Naive thymus-derived CD4-positive, alpha-beta T cell (primary cell): ENCODE measurements at regions not wholly inside any gene's neighbourhood (a gene's known extent, or its start where the extent isn't known, plus 50 kb on each side); places are given as distances from the start of the nearest gene placed in this dataset.

Experiments used
- ATAC-seq: fragments of 150-1000 bp; cut with Tn5 transposase; 2 replicates; pipeline ENCODE4 v1.10.0; 2021; ENCODE audit warnings: mild to moderate bottlenecking, moderate library complexity
- CTCF ChIA-PET: fragments of 350-600 bp; sonication (Branson Sonifier 250); formaldehyde crosslinking; loops from one replicate; lab custom pipeline; 2021; ENCODE audit warnings: antibody characterized with exemption; lab: Charles Lee
- POLR2A ChIA-PET: fragments of 350-600 bp; sonication (Branson Sonifier 250); formaldehyde crosslinking; loops from one replicate; lab custom pipeline; 2021; ENCODE audit warnings: antibody characterized with exemption, inconsistent platforms; lab: Charles Lee
- DNase-seq, 9 donors: peaks; one replicate each; pipeline versions ENCODE4 v3.0.0 to v3.0.0-alpha.2; 2020 to 2022; ENCODE audit warnings: mixed read lengths in 1 of 9
- H3K27ac ChIP-seq: one replicate; pipeline ENCODE4 v1.7.0; 2013; ENCODE audit warnings: mild to moderate bottlenecking, low read depth, low read length, moderate library complexity
- H3K27me3 ChIP-seq, 2 donors: one replicate each; pipeline ENCODE4 v1.7.0; 2013; ENCODE audit warnings: low read length in 2 of 2, mild to moderate bottlenecking in 2 of 2, moderate library complexity in 2 of 2; ENCODE audit not compliant: control insufficient read depth in 2 of 2, insufficient read depth in 2 of 2
- H3K36me3 ChIP-seq, 3 experiments: 1 replicate in 2 of 3; 2 replicates in 1 of 3; pipeline ENCODE4 v1.7.0; 2013; ENCODE audit warnings: low read length in 3 of 3, mild to moderate bottlenecking in 3 of 3, moderate library complexity in 1 of 3; ENCODE audit not compliant: insufficient read depth in 3 of 3, control insufficient read depth in 2 of 3
- H3K4me1 ChIP-seq, 2 donors: one replicate each; pipeline ENCODE4 v1.7.0; 2013; ENCODE audit warnings: low read length in 2 of 2, mild to moderate bottlenecking in 2 of 2, moderate library complexity in 1 of 2; ENCODE audit not compliant: control insufficient read depth in 2 of 2, insufficient read depth in 2 of 2
- H3K4me3 ChIP-seq: 2 replicates; pipeline ENCODE4 v1.7.0; 2013; ENCODE audit warnings: mild to moderate bottlenecking, low read length
- H3K9me3 ChIP-seq, 3 experiments: 1 replicate in 2 of 3; 2 replicates in 1 of 3; pipeline ENCODE4 v1.7.0; 2013; ENCODE audit warnings: low read length in 3 of 3; ENCODE audit not compliant: control insufficient read depth in 2 of 3
- H3K27ac Mint-ChIP-seq, 9 donors: one replicate each; pipeline ENCODE4 v1.8.0; 2020 to 2022; ENCODE audit warnings: mixed read lengths in 9 of 9, mild to moderate bottlenecking in 8 of 9, moderate library complexity in 5 of 9, inconsistent platforms in 2 of 9
- H3K27me3 Mint-ChIP-seq, 5 donors: one replicate each; pipeline ENCODE4 v1.8.0; 2021 to 2022; ENCODE audit warnings: mixed read lengths in 5 of 5, mild to moderate bottlenecking in 1 of 5
- H3K36me3 Mint-ChIP-seq, 5 donors: one replicate each; pipeline ENCODE4 v1.8.0; 2020 to 2022; ENCODE audit warnings: mixed read lengths in 5 of 5, mild to moderate bottlenecking in 3 of 5, inconsistent platforms in 1 of 5
- H3K4me1 Mint-ChIP-seq, 7 donors: one replicate each; pipeline ENCODE4 v1.8.0; 2020 to 2022; ENCODE audit warnings: mixed read lengths in 7 of 7, mild to moderate bottlenecking in 3 of 7, inconsistent platforms in 1 of 7
- H3K4me3 Mint-ChIP-seq, 10 donors: one replicate each; pipeline ENCODE4 v1.8.0; 2020 to 2022; ENCODE audit warnings: mild to moderate bottlenecking in 10 of 10, mixed read lengths in 10 of 10, moderate library complexity in 6 of 10, inconsistent platforms in 2 of 10
- H3K9me3 Mint-ChIP-seq, 11 donors: one replicate each; pipeline ENCODE4 v1.8.0; 2020 to 2022; ENCODE audit warnings: mixed read lengths in 11 of 11, mild to moderate bottlenecking in 4 of 11, inconsistent platforms in 1 of 11, moderate library complexity in 1 of 11
- intact Hi-C, 2 donors: fragments of 100-400 bp; cut with micrococcal nuclease; formaldehyde crosslinking; loops; one replicate each; pipeline ENCODE4 v1.15.1; 2023

DNA sequence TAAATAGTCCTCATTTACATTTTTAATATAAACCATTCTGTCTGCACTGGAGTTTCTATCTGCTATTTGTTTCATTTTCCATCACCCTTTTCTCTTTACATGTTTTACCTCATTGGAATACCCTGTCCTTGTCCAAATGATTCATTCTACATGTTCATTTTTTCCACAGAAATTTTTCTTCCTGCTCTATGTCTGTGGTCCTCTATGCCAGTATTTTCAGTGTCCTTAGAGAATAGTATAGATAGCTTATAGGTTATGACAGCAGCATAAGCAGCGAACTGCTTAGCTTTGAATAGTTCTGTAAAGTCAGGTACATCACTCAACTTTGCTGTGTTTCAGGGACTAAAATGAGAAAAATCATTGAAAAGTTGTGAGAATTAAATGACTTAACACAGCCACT lies 742.3 kb upstream of the CBLB start:
- CTCF ChIA-PET = no interaction called here

DNA sequence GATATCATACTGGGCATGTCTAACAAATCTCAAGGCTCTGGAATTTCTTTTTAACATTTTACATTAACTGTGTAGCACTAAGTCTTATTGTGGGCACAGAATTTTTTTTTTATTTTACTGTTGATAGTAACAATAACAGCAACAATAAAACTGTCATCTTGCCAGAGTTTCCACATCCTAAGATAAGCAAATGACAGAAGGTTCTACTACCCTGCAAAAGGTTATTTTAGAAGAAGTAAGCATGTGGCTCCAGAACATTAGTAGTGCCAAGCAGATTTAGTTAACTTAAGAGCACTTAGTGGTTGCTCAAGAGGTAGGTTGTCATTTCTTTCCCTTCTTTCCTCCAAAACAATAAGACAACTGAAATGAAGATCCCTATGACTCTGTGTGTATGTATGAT lies 743.0 kb upstream of the CBLB start:
- CTCF ChIA-PET = no interaction called here
- H3K9me3 Mint-ChIP-seq = peaks cover 0 to 19% (median 3%) of the 10 kb centered on the region in 11 donors
- no peak overlapping the region for H3K4me3 ChIP-seq
- H3K9me3 ChIP-seq = no peaks in the 10 kb centered on the region
- H3K4me1 Mint-ChIP-seq = peaks cover 0 to 12% (median 0%) of the 10 kb centered on the region in 7 donors
- intact Hi-C loops = loop anchor here in 1 of 2 donors (5.0 kb wide), 1 partner anchor 1245 kb away; the partner anchor contains the start of gene ALCAM
- ATAC-seq (no peak), DNase-seq (no peak)
- H3K27ac Mint-ChIP-seq = no peak overlapping the region
- POLR2A ChIA-PET = no interaction called here
- H3K27me3 Mint-ChIP-seq = peaks cover 0 to 3% (median 0%) of the 10 kb centered on the region in 5 donors
- peaks cover 0 to 14% (median 0%) of the 10 kb centered on the region in 5 donors for H3K36me3 Mint-ChIP-seq
- no peaks in the 10 kb centered on the region for H3K27me3 ChIP-seq
- H3K4me3 Mint-ChIP-seq = no peak overlapping the region
- no peaks in the 10 kb centered on the region for H3K36me3 ChIP-seq
- H3K4me1 ChIP-seq = no peaks in the 10 kb centered on the region
- H3K27ac ChIP-seq = no peak overlapping the region

More for the DNA sequence above, 742.3 kb upstream of the CBLB start:
- Histone ChIP-seq H3K4me3 (no peak overlapping the region), H3K9me3 (no peaks in the 10 kb centered on the region), H3K4me1 (no peaks in the 10 kb centered on the region), H3K27me3 (no peaks in the 10 kb centered on the region), H3K27ac (no peak overlapping the region), H3K36me3 (no peaks in the 10 kb centered on the region)
- peaks cover 0 to 3% (median 0%) of the 10 kb centered on the region in 5 donors for H3K27me3 Mint-ChIP-seq
- ATAC-seq = no peak
- POLR2A ChIA-PET = no interaction called here
- H3K4me3 Mint-ChIP-seq = no peak overlapping the region
- no peak for DNase-seq
- H3K36me3 Mint-ChIP-seq = peaks cover 0 to 17% (median 0%) of the 10 kb centered on the region in 5 donors
- peaks cover 0 to 12% (median 0%) of the 10 kb centered on the region in 7 donors for H3K4me1 Mint-ChIP-seq
- peaks cover 0 to 21% (median 3%) of the 10 kb centered on the region in 11 donors for H3K9me3 Mint-ChIP-seq
- no peak overlapping the region for H3K27ac Mint-ChIP-seq
- intact Hi-C loops = loop anchor here in 1 of 2 donors (5.0 kb wide), 1 partner anchor 1244 kb away; the partner anchor contains the start of gene ALCAM

DNA sequence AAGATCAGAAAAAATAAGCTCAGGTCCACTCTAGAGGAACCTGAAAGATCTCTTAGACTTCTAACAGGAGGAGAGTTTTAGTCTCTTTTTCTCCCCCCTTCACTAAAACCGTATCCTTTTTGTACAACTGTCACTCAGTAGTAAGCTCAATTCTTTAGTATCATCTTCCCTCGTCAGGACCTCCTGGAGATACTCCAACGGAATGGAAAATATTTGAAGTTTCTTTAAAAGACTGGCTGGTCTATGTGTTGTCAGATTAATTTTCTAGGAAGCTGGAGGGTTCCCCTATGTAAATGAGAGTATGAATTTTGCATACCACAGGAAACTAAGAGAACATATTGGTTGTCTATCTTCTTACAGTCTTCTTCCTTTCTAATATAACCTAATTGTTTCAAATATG lies 747.7 kb upstream of the CBLB start:
- CTCF ChIA-PET = no interaction called here
- POLR2A ChIA-PET = no interaction called here
- intact Hi-C loops = no loop called here

DNA sequence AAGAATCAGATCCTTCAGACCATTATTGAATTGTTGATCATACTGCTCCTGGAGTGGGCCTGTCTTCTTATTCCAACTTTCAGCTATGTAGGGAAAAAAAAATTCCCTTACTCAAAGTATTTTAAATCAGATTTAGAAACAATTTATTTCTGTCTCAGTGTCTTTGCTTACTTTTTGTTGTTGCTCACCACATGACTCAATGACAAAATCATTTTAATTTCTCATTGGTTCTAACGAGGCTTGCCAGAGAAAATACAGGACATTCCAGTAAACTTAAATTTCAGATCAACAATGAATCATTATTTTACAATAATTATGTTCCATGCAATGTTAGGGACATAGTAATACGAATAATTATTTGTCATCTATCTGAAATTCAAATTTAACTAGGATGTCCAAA lies 748.5 kb upstream of the CBLB start:
- H3K4me3 Mint-ChIP-seq = no peak overlapping the region
- DNase-seq (no peak), ATAC-seq (no peak)
- intact Hi-C loops = no loop called here
- no peaks in the 10 kb centered on the region for H3K4me1 Mint-ChIP-seq
- Histone ChIP-seq H3K27ac (no peak overlapping the region), H3K9me3 (no peaks in the 10 kb centered on the region), H3K36me3 (no peaks in the 10 kb centered on the region), H3K4me1 (no peaks in the 10 kb centered on the region), H3K27me3 (no peaks in the 10 kb centered on the region), H3K4me3 (no peak overlapping the region)
- no peak overlapping the region for H3K27ac Mint-ChIP-seq
- H3K36me3 Mint-ChIP-seq = peaks cover 0 to 5% (median 0%) of the 10 kb centered on the region in 5 donors
- peaks cover 0 to 6% (median 4%) of the 10 kb centered on the region in 5 donors for H3K27me3 Mint-ChIP-seq
- POLR2A ChIA-PET = no interaction called here
- peaks cover 0 to 23% (median 6%) of the 10 kb centered on the region in 11 donors for H3K9me3 Mint-ChIP-seq
- CTCF ChIA-PET = no interaction called here

More for the DNA sequence above, 747.7 kb upstream of the CBLB start:
- no peaks in the 10 kb centered on the region for H3K27me3 ChIP-seq
- Mint-ChIP-seq H3K36me3 (peaks cover 0 to 5% (median 0%) of the 10 kb centered on the region in 5 donors), H3K4me3 (no peak overlapping the region), H3K4me1 (no peaks in the 10 kb centered on the region), H3K27me3 (peaks cover 0 to 4% (median under 1%) of the 10 kb centered on the region in 5 donors), H3K9me3 (peaks cover 0 to 21% (median 3%) of the 10 kb centered on the region in 11 donors), H3K27ac (no peak overlapping the region)
- ATAC-seq = no peak
- H3K36me3 ChIP-seq = no peaks in the 10 kb centered on the region
- no peak for DNase-seq
- no peaks in the 10 kb centered on the region for H3K9me3 ChIP-seq
- H3K27ac ChIP-seq = no peak overlapping the region
- H3K4me3 ChIP-seq = no peak overlapping the region
- no peaks in the 10 kb centered on the region for H3K4me1 ChIP-seq

- no peak for DNase-seq
- H3K36me3 ChIP-seq = no peaks in the 10 kb centered on the region
- ChIA-PET POLR2A (no interaction called here), CTCF (no interaction called here)
- intact Hi-C loops = no loop called here
- peaks cover 0 to 6% (median 4%) of the 10 kb centered on the region in 5 donors for H3K27me3 Mint-ChIP-seq
- no peak overlapping the region for H3K4me3 ChIP-seq
- H3K4me3 Mint-ChIP-seq = no peak overlapping the region
- no peaks in the 10 kb centered on the region for H3K9me3 ChIP-seq
- H3K4me1 ChIP-seq = no peaks in the 10 kb centered on the region
- H3K27me3 ChIP-seq = no peaks in the 10 kb centered on the region
- peaks cover 0 to 19% (median 9%) of the 10 kb centered on the region in 11 donors for H3K9me3 Mint-ChIP-seq
- no peak overlapping the region for H3K27ac Mint-ChIP-seq
- H3K4me1 Mint-ChIP-seq = no peaks in the 10 kb centered on the region
- no peak for ATAC-seq
- H3K36me3 Mint-ChIP-seq = peaks cover 0 to 7% (median 0%) of the 10 kb centered on the region in 5 donors
- no peak overlapping the region for H3K27ac ChIP-seq
Measured at GRCh38 chr3:106620646-106621045, 751.8 kb upstream of the CBLB start.

- Histone ChIP-seq H3K27ac (no peak overlapping the region), H3K4me1 (no peaks in the 10 kb centered on the region), H3K27me3 (no peaks in the 10 kb centered on the region), H3K9me3 (no peaks in the 10 kb centered on the region), H3K4me3 (no peak overlapping the region), H3K36me3 (no peaks in the 10 kb centered on the region)
- intact Hi-C loops = no loop called here
- Mint-ChIP-seq H3K27ac (no peak overlapping the region), H3K4me3 (no peak overlapping the region), H3K9me3 (peaks cover 0 to 18% (median 9%) of the 10 kb centered on the region in 11 donors), H3K27me3 (peaks cover 0 to 8% (median 5%) of the 10 kb centered on the region in 5 donors), H3K36me3 (peaks cover 0 to 7% (median 0%) of the 10 kb centered on the region in 5 donors), H3K4me1 (no peaks in the 10 kb centered on the region)
- no peak for ATAC-seq
- CTCF ChIA-PET = no interaction called here
- POLR2A ChIA-PET = no interaction called here
- DNase-seq = no peak
Measured at GRCh38 chr3:106624154-106624553, 753.1 kb upstream of the CCDC54 start.

GRCh38 chr3:106628407-106628806 lies 748.8 kb upstream of the CCDC54 start:
- H3K4me1 Mint-ChIP-seq = no peaks in the 10 kb centered on the region
- H3K27ac Mint-ChIP-seq = no peak overlapping the region
- peaks cover 0 to 7% (median 0%) of the 10 kb centered on the region in 5 donors for H3K36me3 Mint-ChIP-seq
- peaks cover 0 to 5% (median 4%) of the 10 kb centered on the region in 5 donors for H3K27me3 Mint-ChIP-seq
- peaks cover 0 to 18% (median 9%) of the 10 kb centered on the region in 11 donors for H3K9me3 Mint-ChIP-seq
- Histone ChIP-seq H3K4me3 (no peak overlapping the region), H3K9me3 (no peaks in the 10 kb centered on the region), H3K27me3 (no peaks in the 10 kb centered on the region), H3K4me1 (no peaks in the 10 kb centered on the region), H3K36me3 (no peaks in the 10 kb centered on the region), H3K27ac (no peak overlapping the region)
- intact Hi-C loops = no loop called here
- DNase-seq (no peak), ATAC-seq (no peak)
- H3K4me3 Mint-ChIP-seq = no peak overlapping the region
- ChIA-PET POLR2A (no interaction called here), CTCF (no interaction called here)
